GM21737 (cell line): ENCODE measurements at regions not wholly inside any gene's neighbourhood (a gene's known extent, or its start where the extent isn't known, plus 50 kb on each side); places are given as distances from the start of the nearest gene placed in this dataset.
"Not testable (repeated sequence)": the region's sequence is repeated elsewhere in the genome, so short reads cannot be mapped to it uniquely, and the experiment has no call there.

Experiments used
- ATAC-seq: cut with Tn5 transposase; IDR thresholded peaks from one replicate; pipeline ENCODE4 v1.9.1; 2021; ENCODE audit warnings: mild to moderate bottlenecking, moderate library complexity; ENCODE audit not compliant: unreplicated experiment

DNA sequence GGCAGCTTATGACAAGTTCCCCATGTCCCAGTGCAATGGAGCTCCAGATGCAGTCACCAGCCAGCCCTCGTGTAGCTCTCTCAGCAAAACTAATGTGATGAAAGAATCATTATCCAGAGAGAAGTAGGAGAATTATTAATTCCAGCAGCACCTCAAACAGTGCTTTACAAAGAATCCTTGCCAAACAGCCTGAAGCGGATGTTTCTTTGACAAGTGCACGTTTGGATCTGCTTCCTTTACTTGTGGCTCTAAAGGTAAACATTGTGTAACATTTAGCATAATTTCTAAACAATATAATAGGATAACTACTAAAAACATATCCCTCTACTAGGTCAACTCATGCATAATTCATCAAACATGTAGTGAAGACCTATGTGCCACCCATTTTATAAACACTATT lies 197.0 kb downstream of the FAM181B start:
- ATAC-seq, result no peak

DNA sequence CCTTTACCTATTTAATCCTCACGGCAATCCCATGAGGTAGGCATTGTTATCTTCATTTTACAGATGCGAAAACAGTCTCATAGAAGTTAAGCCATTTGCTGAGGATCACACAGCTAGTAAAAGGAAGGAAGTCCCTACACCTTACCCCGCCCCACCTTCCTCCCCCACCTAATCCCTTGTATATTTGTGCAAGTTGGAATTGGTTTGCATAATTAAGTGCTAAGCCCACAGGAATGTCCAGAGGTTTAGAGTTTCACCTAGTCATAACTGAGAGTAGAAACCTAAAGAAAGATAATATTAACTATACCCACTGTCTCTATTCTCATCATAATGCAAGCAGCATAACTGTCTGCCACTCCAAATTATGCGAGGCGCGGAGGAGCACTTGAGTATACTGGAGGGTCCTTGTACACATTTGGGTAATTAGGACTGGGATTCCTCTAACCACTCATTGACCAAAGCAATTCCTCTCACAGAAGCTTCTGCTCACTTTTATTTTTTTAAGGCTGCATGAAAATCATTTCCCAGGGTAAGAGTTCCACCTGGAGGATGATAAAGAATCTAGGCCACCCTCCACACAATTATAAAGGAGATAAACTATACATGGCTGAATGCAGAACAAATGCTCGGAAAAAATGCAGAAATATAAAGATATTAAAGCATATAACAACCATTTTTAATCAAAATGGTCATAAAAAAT lies 199.9 kb downstream of the FAM181B start:
- no peak for ATAC-seq

DNA sequence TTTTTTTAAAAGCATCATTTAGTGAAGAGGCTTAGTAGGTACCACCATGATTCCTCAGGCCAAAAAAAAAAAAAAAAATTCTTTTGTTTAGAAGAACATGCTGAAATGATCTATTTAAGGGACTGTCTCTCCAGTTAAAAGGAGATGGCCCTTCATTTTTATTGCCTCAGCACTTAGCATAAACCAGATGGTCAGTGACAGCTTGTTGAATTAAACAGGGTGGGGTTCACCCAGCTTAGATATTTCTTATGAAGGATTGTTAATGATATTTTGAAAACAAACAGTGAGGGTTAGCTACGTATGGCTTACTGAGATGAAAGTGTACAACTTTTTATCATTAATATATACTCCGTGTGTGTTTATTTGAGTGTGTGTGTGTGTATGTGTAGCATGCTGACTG lies 203.7 kb downstream of the FAM181B start:
- no peak for ATAC-seq

DNA sequence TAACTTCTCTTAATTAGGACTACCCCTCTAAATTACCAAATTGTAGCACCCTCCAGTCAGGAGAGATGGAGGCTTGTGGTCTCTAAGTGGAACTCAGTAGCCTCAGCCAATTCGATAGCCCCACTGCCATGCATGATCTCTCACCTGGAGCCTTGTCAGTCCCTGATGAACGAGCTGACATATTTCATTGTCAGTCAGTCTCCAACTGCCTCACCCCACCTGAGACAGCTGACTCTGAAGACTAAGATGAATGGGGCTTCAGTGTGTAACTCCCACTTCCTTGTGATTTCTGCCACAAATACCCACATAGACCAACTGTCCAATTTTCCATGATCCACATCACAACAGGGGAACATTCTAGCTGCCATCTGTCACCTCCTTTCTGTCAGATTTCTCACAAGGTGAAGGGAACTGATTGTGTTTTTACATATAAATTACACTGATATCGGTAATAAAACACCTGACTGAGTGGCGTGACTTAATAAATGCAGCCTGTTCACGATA lies 206.5 kb downstream of the FAM181B start:
- no peak for ATAC-seq

DNA sequence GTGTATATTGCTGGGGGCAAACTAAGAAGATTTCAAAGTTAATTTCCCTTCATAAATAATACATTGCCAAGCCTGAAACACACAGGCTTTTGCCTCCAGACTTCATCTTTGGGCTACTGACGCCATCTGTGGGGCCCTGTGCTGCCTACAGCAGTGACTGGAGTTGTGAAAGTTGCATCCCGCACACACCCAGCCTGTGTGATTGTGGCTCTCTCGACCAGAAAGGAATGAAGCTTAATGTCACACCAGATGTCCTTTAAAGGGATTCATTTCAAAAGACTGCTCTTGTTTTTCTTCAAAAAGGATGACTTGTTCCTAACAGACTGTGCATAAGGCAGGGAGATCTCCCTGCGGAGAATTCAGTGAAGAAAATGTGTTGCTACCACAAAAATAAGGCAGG lies 210.5 kb downstream of the FAM181B start:
- ATAC-seq, result no peak

DNA sequence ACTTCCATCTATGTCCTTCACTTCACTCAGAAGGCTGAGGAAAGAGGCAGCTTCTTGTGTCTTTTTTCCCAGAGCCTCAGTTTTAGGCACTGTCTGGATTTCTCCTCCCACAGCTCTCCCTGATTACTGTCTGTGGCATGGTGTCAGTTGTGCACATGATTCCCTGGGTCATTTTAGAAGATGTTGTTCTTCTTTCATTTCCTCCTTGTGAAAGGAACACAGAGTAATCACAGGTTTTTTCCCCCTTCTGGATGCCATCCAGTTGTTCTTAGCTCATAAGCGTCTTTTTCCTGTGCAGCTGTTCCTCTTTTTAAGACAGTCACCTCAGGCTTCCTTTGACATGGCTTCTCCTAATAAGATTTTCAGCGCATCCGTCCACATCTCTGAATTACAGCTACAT lies 212.2 kb downstream of the FAM181B start:
- ATAC-seq, result no peak

DNA sequence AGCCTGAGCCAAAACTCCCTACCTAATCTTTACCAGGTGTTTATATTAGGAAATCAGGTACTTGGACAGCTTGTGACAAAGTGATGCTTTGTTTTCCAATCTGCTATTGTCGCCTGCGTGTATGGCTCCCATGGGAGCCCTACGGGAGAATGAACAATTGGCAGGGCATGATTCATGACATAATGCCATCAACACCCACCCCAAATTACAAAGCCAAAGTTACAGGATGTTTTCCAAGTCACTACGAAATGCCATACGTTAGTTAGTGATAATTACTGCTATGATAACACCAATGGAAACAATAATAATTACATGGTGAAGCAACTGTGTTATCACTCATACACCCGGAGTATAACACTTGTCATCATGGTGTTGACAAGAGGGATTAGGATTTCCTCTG lies 226.4 kb downstream of the FAM181B start:
- ATAC-seq, result no peak

DNA sequence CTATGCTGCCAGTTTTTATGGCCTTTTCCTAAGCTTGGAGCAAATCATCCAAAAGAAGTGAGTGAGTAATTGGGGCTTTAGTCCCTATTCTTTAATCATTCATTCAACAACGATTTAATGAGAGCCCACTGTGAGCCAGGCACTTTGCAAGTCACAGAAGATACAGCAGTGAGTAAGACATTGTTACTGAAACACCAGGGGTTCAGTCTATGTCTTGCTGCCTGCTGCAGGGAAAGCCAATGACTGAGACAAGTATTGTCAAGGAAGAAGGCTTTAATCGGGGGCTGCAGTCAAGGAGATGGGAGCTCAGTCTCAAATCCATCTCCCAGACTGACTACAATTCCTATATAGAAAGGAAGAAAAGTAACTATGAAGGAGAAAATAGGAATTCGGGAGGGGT lies 228.3 kb downstream of the FAM181B start:
- ATAC-seq, result no peak

DNA sequence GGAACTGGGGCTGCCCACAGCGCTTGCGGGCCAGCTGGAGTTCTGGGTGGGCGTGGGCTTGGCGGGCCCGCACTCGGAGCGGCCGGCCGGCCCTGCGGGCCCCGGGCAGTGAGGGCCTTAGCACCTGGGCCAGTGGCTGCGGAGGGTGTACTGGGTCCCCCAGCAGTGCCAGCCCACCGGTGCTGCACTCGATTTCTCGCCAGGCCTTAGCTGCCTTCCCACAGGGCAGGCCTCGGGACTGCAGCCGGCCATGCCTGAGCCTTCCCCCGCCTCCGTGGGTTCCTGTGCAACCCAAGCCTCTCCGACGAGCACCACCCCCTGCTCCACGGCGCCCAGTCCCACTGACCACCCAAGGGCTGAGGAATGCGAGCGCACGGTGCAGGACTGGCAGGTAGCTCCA lies 232.5 kb downstream of the FAM181B start:
- not testable (repeated sequence) for ATAC-seq

DNA sequence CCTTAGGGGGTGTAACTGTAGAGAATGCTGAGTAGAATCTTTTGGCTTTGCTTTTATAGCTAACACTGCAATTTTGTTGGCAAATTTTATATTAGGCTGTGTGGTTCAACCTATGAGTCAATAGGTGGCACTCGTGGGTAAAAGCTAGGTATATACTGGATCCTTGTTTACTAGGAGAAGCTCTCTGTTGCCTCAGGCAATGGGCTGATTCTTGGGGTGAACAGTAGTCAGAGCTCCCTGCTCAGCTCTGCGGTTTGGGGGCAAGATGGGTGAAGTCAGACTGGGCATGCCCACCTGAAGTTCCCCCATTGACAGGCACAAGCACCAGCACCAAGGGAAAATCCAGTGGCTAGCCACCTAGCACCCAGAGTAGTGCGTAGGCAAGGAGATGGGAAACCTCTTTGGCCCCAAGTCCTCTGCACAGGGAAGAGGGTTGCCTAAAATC lies 238.7 kb downstream of the FAM181B start:
- ATAC-seq, result no peak

DNA sequence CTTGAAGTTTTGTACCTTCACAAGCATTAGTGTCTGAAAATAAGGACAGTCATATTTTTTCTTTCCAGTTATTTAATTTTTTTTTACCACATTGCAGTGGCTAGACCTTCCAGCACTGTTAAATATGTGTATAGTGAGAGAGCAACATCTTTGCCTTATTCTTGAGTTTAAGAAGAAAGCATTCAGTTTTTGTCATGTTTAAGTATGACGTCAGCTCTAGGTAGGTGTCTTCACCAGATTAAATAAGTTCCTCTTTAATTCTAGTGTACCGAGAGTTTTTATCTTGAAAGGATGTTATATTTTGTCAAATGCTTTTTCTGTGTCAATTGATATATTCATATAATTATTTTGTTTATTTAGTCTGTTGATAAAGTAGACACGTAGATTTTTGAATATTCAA lies 258.8 kb downstream of the FAM181B start:
- ATAC-seq, result no peak

DNA sequence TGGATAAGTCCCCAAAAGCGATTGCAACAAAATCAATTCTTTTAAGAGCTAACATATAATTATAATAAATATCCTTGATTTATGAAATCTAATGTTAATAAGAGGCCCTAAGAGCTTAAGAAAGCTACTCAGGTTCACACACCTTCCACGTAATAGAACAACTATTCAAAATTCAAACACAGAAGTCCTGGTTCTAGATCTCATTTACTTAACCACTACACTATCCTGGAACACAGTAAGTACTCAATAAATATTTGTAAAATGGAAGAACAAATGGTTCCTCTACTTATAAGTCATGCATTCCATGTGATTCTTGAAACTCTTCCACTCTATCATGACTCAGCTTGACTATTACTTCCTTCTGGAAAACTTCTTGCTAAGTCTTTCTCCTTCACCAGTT lies 268.2 kb downstream of the FAM181B start:
- ATAC-seq, result no peak

DNA sequence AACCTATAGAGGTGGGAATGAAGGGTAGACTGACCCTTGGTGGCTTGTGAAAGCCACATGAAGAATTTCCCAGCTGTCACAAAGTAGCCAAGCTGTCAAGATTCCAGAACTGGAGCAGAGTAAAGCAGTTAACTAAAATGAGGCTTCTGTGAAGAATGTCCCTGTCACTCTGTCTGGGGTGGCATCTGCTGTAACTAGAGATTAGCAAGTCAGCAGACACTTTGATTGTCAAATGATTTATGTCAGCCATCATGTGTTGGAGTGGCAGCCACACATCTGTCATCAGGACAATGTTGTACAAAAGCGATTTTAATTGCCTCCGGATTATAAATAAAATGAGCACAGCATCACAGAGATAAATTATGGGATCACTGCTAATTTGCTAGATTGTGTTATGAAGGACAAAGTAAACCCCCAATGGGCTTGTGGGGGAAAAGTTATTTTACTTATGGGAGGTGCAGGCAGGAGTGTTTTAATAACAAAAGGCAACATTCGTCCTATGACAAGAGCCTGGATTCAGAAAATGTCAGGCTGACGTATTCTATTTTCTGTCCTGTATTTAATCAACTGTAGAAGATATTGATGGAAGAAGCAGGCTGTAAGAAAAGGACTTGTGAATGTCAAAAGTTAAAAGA lies 270.9 kb downstream of the FAM181B start:
- ATAC-seq, result no peak

DNA sequence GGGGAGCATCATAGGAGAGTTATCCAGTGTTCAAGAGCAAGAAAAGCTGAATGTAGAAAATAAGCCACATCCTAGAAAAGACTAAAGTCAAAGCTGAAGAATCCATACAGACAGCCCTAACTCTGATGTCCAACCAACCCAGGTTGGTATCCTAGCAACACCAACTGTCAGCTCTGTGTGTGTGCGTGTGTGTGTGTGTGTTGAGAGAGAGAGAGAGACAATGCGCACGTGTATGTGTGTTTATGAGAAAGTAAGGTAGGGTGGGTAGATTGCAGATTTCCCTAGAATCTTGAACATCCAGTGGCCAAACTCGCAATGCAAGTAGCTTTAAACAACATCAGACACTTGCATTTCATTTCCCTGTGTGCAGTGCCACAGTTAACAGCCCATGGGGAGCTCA lies 274.9 kb downstream of the FAM181B start:
- no peak for ATAC-seq

DNA sequence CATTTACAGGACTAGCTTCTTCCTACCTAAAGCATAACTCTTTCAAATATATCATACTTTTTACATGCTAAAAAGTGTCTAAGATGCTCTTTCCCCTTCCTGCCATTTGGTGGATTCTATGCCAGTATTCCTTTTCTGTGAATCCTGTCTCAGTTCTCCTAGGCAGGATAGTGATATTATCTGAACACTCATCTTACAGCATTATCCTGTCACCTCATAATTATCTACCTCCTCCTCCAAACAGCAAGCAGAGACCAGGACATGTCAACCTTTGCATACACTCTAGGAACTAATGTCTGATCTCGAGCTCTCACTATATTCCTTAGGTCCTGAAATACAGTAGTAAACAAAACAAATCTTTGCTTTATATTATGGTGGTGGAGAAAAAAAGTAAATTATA lies 275.5 kb downstream of the FAM181B start:
- no peak for ATAC-seq

DNA sequence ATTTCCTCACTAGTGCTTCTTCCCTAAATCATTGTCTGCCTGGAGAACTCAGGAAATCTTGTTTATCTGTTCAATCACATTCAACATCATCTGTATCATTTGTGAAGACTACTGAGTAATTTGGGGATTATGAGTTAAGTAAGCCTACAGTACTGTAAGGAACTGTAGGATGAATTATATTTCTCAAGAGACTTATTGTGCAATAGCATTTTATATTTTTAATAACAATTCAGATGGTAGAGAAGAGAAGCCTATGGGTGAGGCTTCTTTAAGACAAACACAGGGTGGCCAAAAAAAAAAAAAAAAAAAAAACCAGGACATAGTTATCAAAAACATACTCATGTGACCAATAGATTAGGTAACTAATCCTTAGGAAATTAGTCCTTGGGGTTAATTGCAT lies 282.7 kb downstream of the FAM181B start:
- ATAC-seq, result no peak

DNA sequence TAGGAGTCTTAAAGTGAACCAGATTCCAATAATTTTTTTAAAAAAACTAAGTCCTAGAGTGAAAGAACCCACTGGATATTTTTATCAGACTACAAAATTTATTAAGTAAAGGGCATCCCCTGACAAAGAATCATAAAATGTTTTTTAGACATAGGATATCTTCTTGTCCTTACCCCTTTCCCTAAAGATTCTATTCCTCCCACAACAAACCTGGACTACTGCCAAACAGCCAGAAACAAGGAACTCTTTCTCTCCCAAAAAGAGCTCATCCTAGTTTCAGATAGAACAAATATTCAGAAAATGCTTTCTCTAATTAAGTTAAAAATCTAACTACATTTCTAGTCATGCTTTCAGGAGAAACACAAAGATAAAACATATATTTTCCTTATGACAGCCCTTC lies 327.1 kb downstream of the FAM181B start:
- no peak for ATAC-seq

DNA sequence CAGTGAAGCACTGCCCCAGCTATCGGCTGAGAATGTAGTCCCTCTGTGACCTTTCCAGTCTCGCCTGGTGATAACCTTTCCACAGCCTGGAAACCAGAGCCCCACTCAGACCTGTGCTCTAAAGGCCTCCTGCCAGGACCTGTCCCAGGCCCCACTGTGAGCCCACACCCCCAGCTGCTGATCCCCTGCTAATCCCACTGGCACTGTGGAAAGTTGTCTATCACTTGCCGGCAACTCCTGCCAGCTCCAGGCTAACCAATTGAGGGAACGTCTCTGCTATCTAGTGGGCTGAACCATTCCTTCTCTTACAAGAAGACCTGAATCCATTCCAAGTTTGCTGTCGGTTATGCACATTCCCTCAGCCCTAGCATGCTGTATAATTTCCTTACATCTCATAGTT lies 328.2 kb downstream of the FAM181B start:
- no peak for ATAC-seq

DNA sequence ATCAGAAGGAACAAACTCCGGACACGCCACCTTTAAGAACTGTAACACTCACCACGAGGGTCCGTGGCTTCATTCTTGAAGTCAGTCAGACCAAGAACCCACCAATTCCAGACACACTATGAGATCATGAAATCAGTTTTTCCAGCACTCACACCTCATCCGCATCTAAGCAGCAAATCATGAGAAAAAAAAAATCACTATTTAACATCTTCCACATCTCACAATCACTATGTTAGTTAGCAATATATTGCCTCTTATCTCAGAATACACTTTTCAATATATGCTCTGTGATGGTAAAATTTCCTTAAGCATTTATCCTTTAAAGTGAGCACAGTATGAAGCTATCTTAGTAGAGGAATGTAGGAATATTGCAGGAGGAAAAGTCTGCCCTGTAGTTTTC lies 328.7 kb downstream of the FAM181B start:
- no peak for ATAC-seq

DNA sequence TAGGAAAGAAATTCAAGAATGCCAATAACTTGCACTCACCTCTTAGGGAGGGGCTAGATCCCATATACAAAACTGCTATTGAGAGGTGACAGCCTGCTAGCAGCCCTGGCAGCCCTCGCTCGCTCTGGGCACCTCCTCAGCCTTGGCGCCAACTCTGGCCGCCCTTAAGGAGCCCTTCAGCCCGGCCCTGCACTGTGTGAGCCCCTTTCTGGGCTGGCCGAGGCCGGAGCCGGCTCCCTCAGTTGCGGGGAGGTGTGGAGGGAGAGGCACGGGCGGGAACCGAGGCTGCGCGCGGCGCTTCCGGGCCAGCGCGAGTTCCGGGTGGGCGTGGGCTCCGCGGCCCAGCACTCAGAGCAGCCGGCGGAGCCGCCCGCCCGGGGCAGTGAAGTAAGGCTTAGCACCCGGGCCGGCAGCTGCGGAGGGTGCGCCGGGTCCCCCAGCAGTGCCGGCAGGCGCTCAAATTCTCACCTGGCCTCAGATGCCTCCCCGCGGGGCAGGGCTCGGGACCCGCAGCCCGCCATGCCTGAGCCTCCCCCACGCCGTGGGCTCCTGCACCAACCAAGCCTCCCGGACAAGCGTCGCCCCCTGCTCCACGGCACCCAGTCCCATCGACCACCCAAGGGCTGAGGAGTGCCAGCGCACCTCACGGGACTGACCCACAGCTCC lies 329.9 kb downstream of the FAM181B start:
- ATAC-seq, result no peak

DNA sequence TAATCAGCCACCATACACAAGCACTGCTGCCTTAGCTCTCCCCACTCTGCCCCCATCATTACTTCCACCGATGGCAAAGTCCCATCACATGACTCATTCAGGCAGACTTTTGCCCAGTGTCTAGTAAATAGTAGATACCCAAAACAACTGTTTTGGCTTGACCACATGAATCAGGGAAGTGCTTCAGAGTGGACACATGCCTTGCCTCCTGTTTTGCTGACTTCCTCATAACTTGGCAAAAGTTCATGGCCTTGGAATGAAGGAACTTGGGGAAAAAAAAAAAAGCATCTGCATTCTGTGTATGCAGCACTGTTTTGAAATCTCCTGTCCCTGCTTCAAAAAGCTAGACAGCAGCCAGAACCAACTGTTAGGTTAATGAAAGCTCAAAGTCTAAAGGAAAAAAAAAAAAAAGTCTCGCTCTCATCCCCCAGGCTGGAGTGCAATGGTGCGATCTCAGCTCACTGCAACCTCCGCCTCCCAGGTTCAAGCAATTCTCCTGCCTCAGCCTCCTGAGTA lies 335.3 kb downstream of the FAM181B start:
- ATAC-seq, result no peak

DNA sequence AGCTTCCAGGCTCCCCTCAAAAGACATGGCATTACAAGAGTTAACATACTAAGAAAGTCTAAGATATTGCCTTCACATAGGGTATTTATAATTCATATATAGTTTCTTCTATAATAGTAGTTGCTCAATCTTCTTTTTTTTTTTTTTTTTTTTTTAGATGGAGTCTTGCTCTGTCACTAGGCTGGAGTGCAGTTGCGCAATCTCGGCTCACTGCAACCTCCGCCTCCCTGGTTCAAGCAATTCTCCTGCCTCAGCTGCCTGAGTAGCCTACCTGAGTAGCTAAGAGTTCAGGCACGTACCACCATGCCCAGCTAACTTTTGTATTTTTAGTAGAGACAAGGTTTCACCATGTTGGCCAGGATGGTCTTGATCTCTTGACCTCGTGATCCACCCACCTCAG lies 337.0 kb downstream of the FAM181B start:
- ATAC-seq, result not testable (repeated sequence)
